NOMO-1 (cell line): ENCODE measurements at regions not wholly inside any gene's neighbourhood (a gene's known extent, or its start where the extent isn't known, plus 50 kb on each side); places are given as distances from the start of the nearest gene placed in this dataset.
"Not testable (repeated sequence)": the region's sequence is repeated elsewhere in the genome, so short reads cannot be mapped to it uniquely, and the experiment has no call there.

Experiments used
- DNase-seq, 2 experiments: peaks; one replicate each; lab custom pipeline; 2025; ENCODE audit not compliant: unreplicated experiment in 2 of 2; lab: John Stamatoyannopoulos, UW

GRCh38 chr1:115536279-115536816 is 105.4 kb upstream of the VANGL1 start:
- DNase-seq: no peak

- DNase-seq: no peak
These were observed 107.7 kb upstream of the VANGL1 start for GRCh38 chr1:115534106-115534505.

- DNase-seq: no peak
These were observed 110.0 kb upstream of the VANGL1 start for GRCh38 chr1:115531631-115532264.

- no peak for DNase-seq
These were observed 111.4 kb upstream of the VANGL1 start for GRCh38 chr1:115530407-115530806.

GRCh38 chr1:115529216-115529897 is 112.4 kb upstream of the VANGL1 start:
- no peak for DNase-seq

- not testable (repeated sequence) for DNase-seq
These were observed 113.4 kb upstream of the VANGL1 start for GRCh38 chr1:115528336-115528735.

- no peak for DNase-seq
These were observed 114.0 kb upstream of the VANGL1 start for GRCh38 chr1:115527746-115528145.

GRCh38 chr1:115526900-115527299 is 114.9 kb upstream of the VANGL1 start:
- DNase-seq: no peak

GRCh38 chr1:115524236-115524635 is 117.5 kb upstream of the VANGL1 start:
- no peak for DNase-seq

- DNase-seq: no peak
These were observed 119.4 kb upstream of the VANGL1 start for GRCh38 chr1:115522386-115522785.

- DNase-seq: no peak
These were observed 126.5 kb upstream of the VANGL1 start for GRCh38 chr1:115515270-115515669.

- DNase-seq: not testable (repeated sequence)
These were observed 131.5 kb upstream of the VANGL1 start for GRCh38 chr1:115510226-115510625.

GRCh38 chr1:115507901-115508300 is 133.9 kb upstream of the VANGL1 start:
- DNase-seq: no peak

- no peak for DNase-seq
These were observed 134.7 kb upstream of the VANGL1 start for GRCh38 chr1:115506924-115507589.

GRCh38 chr1:115506518-115506917 is 135.3 kb upstream of the VANGL1 start:
- DNase-seq: peak in 1 of 2 experiments; percentile 17

- no peak for DNase-seq
These were observed 136.6 kb upstream of the VANGL1 start for GRCh38 chr1:115505148-115505571.

- not testable (repeated sequence) for DNase-seq
These were observed 139.6 kb upstream of the VANGL1 start for GRCh38 chr1:115502183-115502582.

GRCh38 chr1:115501476-115501875 is 140.3 kb upstream of the VANGL1 start:
- DNase-seq: no peak

- DNase-seq: no peak
These were observed 142.5 kb upstream of the VANGL1 start for GRCh38 chr1:115499253-115499652.

GRCh38 chr1:115496904-115497527 is 144.8 kb upstream of the VANGL1 start:
- no peak for DNase-seq

- no peak for DNase-seq
These were observed 146.1 kb upstream of the VANGL1 start for GRCh38 chr1:115495625-115496024.
